GM23338 (cell line): ENCODE measurements at regions not wholly inside any gene's neighbourhood (a gene's known extent, or its start where the extent isn't known, plus 50 kb on each side); places are given as distances from the start of the nearest gene placed in this dataset.

Experiments
- ATAC-seq: fragments of 200-7000 bp; cut with Tn5 transposase; 3 replicates; pipeline ENCODE4 v1.9.1; 2020
- DNase-seq: peaks from one replicate; pipeline ENCODE4 v3.0.0-alpha.2; 2015; ENCODE audit warnings: low spot score
- H2AFZ ChIP-seq: fragments of 200-600 bp; sonication (generic); 2 replicates; pipeline ENCODE4 v1.8.0; 2016; ENCODE audit warnings: antibody characterized with exemption, mild to moderate bottlenecking, moderate library complexity
- H3F3A ChIP-seq: fragments of 200-600 bp; sonication (generic); replicated peaks from 2 replicates; pipeline ENCODE4 v1.8.0; 2017; ENCODE audit warnings: antibody characterized with exemption, mixed run types, low read depth
- H3K27ac ChIP-seq: fragments of 200-600 bp; sonication (generic); 2 replicates; pipeline ENCODE4 v1.6.1; 2016; ENCODE audit warnings: low read depth
- H3K27me3 ChIP-seq: fragments of 200-600 bp; sonication (generic); 2 replicates; pipeline ENCODE4 v1.8.0; 2016; ENCODE audit warnings: mild to moderate bottlenecking, mixed run types, moderate library complexity; ENCODE audit not compliant: insufficient read depth
- H3K36me3 ChIP-seq: fragments of 200-600 bp; sonication (generic); 2 replicates; pipeline ENCODE4 v1.8.0; 2016; ENCODE audit warnings: mild to moderate bottlenecking; ENCODE audit not compliant: insufficient read depth
- H3K4me1 ChIP-seq: fragments of 200-600 bp; sonication (generic); 2 replicates; pipeline ENCODE4 v1.8.0; 2016; ENCODE audit warnings: mild to moderate bottlenecking, moderate library complexity; ENCODE audit not compliant: insufficient read depth
- H3K4me2 ChIP-seq: fragments of 200-600 bp; sonication (generic); 2 replicates; pipeline ENCODE4 v1.7.1; 2017; ENCODE audit warnings: mixed run types
- H3K4me3 ChIP-seq: fragments of 200-600 bp; sonication (generic); 2 replicates; pipeline ENCODE4 v1.6.1; 2016; ENCODE audit warnings: mixed run types
- H3K79me2 ChIP-seq: fragments of 200-600 bp; sonication (generic); replicated peaks from 2 replicates; pipeline ENCODE4 v1.8.0; 2017; ENCODE audit warnings: mild to moderate bottlenecking; ENCODE audit not compliant: insufficient read depth
- H3K9me2 ChIP-seq: fragments of 200-600 bp; sonication (generic); 2 replicates; pipeline ENCODE4 v1.8.0; 2017; ENCODE audit not compliant: insufficient read depth
- H4K20me1 ChIP-seq: fragments of 200-600 bp; sonication (generic); replicated peaks from 2 replicates; pipeline ENCODE4 v1.8.0; 2017; ENCODE audit warnings: mild to moderate bottlenecking; ENCODE audit not compliant: insufficient read depth
- H3K27ac Mint-ChIP-seq: 2 replicates; pipeline ENCODE4 v1.8.0; 2020; ENCODE audit warnings: inconsistent platforms, mild to moderate bottlenecking, moderate library complexity, mixed read lengths
- H3K27me3 Mint-ChIP-seq: 3 replicates; pipeline ENCODE4 v1.8.0; 2022; ENCODE audit warnings: low read depth, mild to moderate bottlenecking, moderate library complexity, mixed read lengths, inconsistent platforms; ENCODE audit not compliant: insufficient read depth, poor library complexity
- H3K36me3 Mint-ChIP-seq: 3 replicates; pipeline ENCODE4 v1.8.0; 2021; ENCODE audit warnings: low read depth, mild to moderate bottlenecking, inconsistent platforms, moderate library complexity, mixed read lengths
- H3K4me1 Mint-ChIP-seq: 3 replicates; pipeline ENCODE4 v1.8.0; 2020; ENCODE audit warnings: mild to moderate bottlenecking, inconsistent platforms, mixed read lengths
- H3K4me3 Mint-ChIP-seq: 3 replicates; pipeline ENCODE4 v1.8.0; 2021; ENCODE audit warnings: moderate library complexity, mild to moderate bottlenecking, inconsistent platforms, mixed read lengths
- H3K9me3 Mint-ChIP-seq: 3 replicates; pipeline ENCODE4 v1.8.0; 2020; ENCODE audit warnings: moderate library complexity, mild to moderate bottlenecking, inconsistent platforms, mixed read lengths
- CREB1 ChIP-seq: fragments of 250-450 bp; sonication (Bioruptor Pico); IDR thresholded peaks from 2 replicates; pipeline ENCODE4 v1.5.0; 2020; ENCODE audit warnings: low read depth, mild to moderate bottlenecking, moderate library complexity
- ETS1 ChIP-seq: IDR thresholded peaks from 2 replicates; pipeline ENCODE4 v1.6.1; 2016; ENCODE audit warnings: antibody characterized with exemption
- EZH2 ChIP-seq: fragments of 200-600 bp; sonication (generic); IDR thresholded peaks from one replicate; pipeline ENCODE4 v1.8.0; 2017; ENCODE audit warnings: antibody characterized with exemption, mild to moderate bottlenecking, low read depth; ENCODE audit not compliant: unreplicated experiment
- EZH2phosphoT487 ChIP-seq: fragments of 200-600 bp; sonication (generic); IDR thresholded peaks from one replicate; pipeline ENCODE4 v1.8.1; 2018; ENCODE audit warnings: antibody characterized with exemption; ENCODE audit not compliant: unreplicated experiment
- JUNB ChIP-seq: IDR thresholded peaks from one replicate; pipeline ENCODE4 v1.6.1; 2016; ENCODE audit warnings: antibody characterized with exemption; ENCODE audit not compliant: unreplicated experiment
- NANOG ChIP-seq: IDR thresholded peaks from 2 replicates; pipeline ENCODE4 v1.6.1; 2016; ENCODE audit warnings: antibody characterized with exemption, borderline replicate concordance
- POLR2AphosphoS5 ChIP-seq: IDR thresholded peaks from 2 replicates; pipeline ENCODE4 v1.6.1; 2016; ENCODE audit warnings: antibody characterized with exemption, low read depth
- STAT1 ChIP-seq: IDR thresholded peaks from one replicate; pipeline ENCODE4 v1.6.1; 2016; ENCODE audit warnings: antibody characterized with exemption; ENCODE audit not compliant: unreplicated experiment
- ZNF114 ChIP-seq: fragments of 250-450 bp; sonication (Bioruptor Pico); IDR thresholded peaks from 2 replicates; pipeline ENCODE4 v1.5.0; 2020; ENCODE audit warnings: mild to moderate bottlenecking, moderate library complexity
- TF ChIP-seq, protein P1 (sequence below): IDR thresholded peaks from one replicate; pipeline ENCODE4 v1.6.1; 2018; ENCODE audit warnings: antibody characterized with exemption; ENCODE audit not compliant: unreplicated experiment
- TF ChIP-seq, protein P2 (sequence below), 2 experiments: fragments of 200-600 bp in 1 of 2; sonication (generic) in 1 of 2; conservative IDR thresholded peaks; 2 replicates each; pipeline versions ENCODE4 v1.5.1 to v1.6.1; 2016 to 2017; ENCODE audit warnings: antibody characterized with exemption in 2 of 2, low read depth in 2 of 2, mild to moderate bottlenecking in 2 of 2, moderate library complexity in 1 of 2
- TF ChIP-seq, protein P3 (sequence below): fragments of 250-450 bp; sonication (Bioruptor Pico); IDR thresholded peaks from 2 replicates; pipeline ENCODE4 v1.5.0; 2020; ENCODE audit warnings: mild to moderate bottlenecking, moderate library complexity

GRCh38 chr4:160265014-160265413 lies 1162.1 kb downstream of the RAPGEF2 start:
- Mint-ChIP-seq H3K27ac (no peak overlapping the region), H3K4me1 (no peaks in the 10 kb centered on the region), H3K9me3 (peaks cover 10% of the 10 kb centered on the region), H3K27me3 (no peaks in the 10 kb centered on the region), H3K36me3 (peaks cover 2% of the 10 kb centered on the region; the same call in 2 of the 3 replicates), H3K4me3 (no peak overlapping the region)
- Histone ChIP-seq H3F3A (no peaks in the 10 kb centered on the region), H2AFZ (no peak overlapping the region), H3K4me1 (no peaks in the 10 kb centered on the region), H3K4me3 (no peak overlapping the region), H3K79me2 (no peaks in the 10 kb centered on the region), H4K20me1 (no peaks in the 10 kb centered on the region), H3K9me2 (no peaks in the 10 kb centered on the region), H3K4me2 (no peak overlapping the region), H3K27me3 (no peaks in the 10 kb centered on the region), H3K27ac (no peak overlapping the region), H3K36me3 (no peaks in the 10 kb centered on the region)
- DNase-seq (no peak), ATAC-seq (no peak)
- TF ChIP-seq, protein P1, sequence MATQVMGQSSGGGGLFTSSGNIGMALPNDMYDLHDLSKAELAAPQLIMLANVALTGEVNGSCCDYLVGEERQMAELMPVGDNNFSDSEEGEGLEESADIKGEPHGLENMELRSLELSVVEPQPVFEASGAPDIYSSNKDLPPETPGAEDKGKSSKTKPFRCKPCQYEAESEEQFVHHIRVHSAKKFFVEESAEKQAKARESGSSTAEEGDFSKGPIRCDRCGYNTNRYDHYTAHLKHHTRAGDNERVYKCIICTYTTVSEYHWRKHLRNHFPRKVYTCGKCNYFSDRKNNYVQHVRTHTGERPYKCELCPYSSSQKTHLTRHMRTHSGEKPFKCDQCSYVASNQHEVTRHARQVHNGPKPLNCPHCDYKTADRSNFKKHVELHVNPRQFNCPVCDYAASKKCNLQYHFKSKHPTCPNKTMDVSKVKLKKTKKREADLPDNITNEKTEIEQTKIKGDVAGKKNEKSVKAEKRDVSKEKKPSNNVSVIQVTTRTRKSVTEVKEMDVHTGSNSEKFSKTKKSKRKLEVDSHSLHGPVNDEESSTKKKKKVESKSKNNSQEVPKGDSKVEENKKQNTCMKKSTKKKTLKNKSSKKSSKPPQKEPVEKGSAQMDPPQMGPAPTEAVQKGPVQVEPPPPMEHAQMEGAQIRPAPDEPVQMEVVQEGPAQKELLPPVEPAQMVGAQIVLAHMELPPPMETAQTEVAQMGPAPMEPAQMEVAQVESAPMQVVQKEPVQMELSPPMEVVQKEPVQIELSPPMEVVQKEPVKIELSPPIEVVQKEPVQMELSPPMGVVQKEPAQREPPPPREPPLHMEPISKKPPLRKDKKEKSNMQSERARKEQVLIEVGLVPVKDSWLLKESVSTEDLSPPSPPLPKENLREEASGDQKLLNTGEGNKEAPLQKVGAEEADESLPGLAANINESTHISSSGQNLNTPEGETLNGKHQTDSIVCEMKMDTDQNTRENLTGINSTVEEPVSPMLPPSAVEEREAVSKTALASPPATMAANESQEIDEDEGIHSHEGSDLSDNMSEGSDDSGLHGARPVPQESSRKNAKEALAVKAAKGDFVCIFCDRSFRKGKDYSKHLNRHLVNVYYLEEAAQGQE, result no peak
- no peak for TF ChIP-seq ETS1
- TF ChIP-seq, protein P2, sequence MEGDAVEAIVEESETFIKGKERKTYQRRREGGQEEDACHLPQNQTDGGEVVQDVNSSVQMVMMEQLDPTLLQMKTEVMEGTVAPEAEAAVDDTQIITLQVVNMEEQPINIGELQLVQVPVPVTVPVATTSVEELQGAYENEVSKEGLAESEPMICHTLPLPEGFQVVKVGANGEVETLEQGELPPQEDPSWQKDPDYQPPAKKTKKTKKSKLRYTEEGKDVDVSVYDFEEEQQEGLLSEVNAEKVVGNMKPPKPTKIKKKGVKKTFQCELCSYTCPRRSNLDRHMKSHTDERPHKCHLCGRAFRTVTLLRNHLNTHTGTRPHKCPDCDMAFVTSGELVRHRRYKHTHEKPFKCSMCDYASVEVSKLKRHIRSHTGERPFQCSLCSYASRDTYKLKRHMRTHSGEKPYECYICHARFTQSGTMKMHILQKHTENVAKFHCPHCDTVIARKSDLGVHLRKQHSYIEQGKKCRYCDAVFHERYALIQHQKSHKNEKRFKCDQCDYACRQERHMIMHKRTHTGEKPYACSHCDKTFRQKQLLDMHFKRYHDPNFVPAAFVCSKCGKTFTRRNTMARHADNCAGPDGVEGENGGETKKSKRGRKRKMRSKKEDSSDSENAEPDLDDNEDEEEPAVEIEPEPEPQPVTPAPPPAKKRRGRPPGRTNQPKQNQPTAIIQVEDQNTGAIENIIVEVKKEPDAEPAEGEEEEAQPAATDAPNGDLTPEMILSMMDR (conservative IDR thresholded peaks at IDR 0.05; ENCODE audit: low read depth in 2 of 2), result no peak
- no peak for TF ChIP-seq ZNF114 (CRISPR knock-in tag)
- TF ChIP-seq NANOG, result no peak
- no peak for TF ChIP-seq POLR2AphosphoS5
- TF ChIP-seq EZH2phosphoT487, result no peak
- TF ChIP-seq EZH2, result no peak
- no peak for TF ChIP-seq CREB1
- TF ChIP-seq, protein P3, sequence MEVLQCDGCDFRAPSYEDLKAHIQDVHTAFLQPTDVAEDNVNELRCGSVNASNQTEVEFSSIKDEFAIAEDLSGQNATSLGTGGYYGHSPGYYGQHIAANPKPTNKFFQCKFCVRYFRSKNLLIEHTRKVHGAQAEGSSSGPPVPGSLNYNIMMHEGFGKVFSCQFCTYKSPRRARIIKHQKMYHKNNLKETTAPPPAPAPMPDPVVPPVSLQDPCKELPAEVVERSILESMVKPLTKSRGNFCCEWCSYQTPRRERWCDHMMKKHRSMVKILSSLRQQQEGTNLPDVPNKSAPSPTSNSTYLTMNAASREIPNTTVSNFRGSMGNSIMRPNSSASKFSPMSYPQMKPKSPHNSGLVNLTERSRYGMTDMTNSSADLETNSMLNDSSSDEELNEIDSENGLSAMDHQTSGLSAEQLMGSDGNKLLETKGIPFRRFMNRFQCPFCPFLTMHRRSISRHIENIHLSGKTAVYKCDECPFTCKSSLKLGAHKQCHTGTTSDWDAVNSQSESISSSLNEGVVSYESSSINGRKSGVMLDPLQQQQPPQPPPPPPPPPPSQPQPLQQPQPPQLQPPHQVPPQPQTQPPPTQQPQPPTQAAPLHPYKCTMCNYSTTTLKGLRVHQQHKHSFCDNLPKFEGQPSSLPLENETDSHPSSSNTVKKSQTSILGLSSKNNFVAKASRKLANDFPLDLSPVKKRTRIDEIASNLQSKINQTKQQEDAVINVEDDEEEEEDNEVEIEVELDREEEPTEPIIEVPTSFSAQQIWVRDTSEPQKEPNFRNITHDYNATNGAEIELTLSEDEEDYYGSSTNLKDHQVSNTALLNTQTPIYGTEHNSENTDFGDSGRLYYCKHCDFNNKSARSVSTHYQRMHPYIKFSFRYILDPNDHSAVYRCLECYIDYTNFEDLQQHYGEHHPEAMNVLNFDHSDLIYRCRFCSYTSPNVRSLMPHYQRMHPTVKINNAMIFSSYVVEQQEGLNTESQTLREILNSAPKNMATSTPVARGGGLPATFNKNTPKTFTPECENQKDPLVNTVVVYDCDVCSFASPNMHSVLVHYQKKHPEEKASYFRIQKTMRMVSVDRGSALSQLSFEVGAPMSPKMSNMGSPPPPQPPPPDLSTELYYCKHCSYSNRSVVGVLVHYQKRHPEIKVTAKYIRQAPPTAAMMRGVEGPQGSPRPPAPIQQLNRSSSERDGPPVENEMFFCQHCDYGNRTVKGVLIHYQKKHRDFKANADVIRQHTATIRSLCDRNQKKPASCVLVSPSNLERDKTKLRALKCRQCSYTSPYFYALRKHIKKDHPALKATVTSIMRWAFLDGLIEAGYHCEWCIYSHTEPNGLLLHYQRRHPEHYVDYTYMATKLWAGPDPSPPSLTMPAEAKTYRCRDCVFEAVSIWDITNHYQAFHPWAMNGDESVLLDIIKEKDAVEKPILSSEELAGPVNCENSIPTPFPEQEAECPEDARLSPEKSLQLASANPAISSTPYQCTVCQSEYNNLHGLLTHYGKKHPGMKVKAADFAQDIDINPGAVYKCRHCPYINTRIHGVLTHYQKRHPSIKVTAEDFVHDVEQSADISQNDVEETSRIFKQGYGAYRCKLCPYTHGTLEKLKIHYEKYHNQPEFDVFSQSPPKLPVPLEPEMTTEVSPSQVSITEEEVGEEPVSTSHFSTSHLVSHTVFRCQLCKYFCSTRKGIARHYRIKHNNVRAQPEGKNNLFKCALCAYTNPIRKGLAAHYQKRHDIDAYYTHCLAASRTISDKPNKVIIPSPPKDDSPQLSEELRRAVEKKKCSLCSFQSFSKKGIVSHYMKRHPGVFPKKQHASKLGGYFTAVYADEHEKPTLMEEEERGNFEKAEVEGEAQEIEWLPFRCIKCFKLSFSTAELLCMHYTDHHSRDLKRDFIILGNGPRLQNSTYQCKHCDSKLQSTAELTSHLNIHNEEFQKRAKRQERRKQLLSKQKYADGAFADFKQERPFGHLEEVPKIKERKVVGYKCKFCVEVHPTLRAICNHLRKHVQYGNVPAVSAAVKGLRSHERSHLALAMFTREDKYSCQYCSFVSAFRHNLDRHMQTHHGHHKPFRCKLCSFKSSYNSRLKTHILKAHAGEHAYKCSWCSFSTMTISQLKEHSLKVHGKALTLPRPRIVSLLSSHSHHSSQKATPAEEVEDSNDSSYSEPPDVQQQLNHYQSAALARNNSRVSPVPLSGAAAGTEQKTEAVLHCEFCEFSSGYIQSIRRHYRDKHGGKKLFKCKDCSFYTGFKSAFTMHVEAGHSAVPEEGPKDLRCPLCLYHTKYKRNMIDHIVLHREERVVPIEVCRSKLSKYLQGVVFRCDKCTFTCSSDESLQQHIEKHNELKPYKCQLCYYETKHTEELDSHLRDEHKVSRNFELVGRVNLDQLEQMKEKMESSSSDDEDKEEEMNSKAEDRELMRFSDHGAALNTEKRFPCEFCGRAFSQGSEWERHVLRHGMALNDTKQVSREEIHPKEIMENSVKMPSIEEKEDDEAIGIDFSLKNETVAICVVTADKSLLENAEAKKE (CRISPR knock-in tag), result no peak
- no peak for TF ChIP-seq STAT1
- no peak for TF ChIP-seq JUNB
